HG02763 (cell line): ENCODE measurements at regions not wholly inside any gene's neighbourhood (a gene's known extent, or its start where the extent isn't known, plus 50 kb on each side); places are given as distances from the start of the nearest gene placed in this dataset.
"Not testable (repeated sequence)": the region's sequence is repeated elsewhere in the genome, so short reads cannot be mapped to it uniquely, and the experiment has no call there.

Experiments used
- ATAC-seq: cut with Tn5 transposase; IDR thresholded peaks from one replicate; pipeline ENCODE4 v1.9.1; 2021; ENCODE audit warnings: mild to moderate bottlenecking, moderate library complexity; ENCODE audit not compliant: unreplicated experiment

DNA sequence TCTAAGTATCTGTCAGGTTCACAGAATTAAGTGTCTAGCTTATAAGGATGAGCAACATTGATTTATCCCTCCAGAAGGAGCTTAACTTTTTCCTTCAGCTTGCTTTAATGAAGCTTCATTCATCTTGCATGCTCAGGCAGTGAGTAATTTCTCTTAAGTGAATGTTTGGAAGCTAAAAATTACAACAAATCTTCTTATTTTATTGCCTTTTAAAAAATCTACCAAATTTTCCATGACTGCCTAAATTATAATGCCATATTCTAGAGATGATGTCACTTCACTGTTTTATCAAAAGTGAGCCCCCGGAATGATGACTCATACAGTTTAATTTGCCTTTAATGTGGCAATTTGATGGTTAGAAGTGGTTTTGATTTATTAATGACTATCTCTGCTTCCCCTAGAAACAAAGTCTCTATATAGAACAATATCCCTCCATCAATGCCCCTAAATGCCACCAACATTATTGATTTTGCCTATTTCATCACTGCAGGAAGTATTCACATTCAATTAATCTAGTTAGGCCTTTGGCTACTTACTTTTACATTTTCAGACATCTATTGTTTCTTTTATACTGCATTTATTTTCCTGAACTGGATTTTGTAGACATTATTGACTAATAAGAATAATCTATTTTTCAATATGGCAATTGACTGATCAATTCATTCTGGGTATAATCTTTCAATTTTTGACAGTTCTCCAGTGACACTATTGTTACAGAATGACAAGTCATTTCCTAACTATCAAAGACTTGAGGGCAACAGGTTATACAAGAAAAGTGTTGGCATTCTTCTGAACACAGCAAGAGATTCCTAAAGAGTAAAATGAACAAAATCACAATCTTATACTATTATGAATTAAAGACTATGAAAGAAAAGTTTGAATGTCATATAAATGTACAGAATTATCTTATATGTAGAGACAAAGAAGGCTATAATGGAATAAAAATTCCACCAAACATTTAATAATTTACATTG is 139.3 kb upstream of the ODAD2 start:
- no peak for ATAC-seq

DNA sequence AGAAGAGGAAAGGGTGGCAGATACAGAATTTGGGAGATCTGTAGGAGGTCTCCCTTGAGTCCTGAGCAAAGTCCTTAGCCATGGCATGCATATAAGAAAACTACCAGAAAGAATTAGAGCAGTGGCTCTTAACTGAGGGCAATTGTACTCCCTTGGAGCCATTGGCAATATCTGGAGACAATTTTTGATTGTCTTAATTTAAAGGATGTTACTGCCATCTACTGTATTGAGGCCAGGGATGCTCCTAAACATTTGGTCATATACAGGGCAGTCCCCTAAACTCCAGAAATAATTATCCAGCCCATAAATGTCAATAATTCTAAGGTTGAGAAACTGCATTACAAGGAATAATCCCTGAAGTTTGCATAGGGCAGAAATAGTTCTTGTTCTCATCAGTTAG is 136.4 kb upstream of the ODAD2 start:
- ATAC-seq, result no peak

DNA sequence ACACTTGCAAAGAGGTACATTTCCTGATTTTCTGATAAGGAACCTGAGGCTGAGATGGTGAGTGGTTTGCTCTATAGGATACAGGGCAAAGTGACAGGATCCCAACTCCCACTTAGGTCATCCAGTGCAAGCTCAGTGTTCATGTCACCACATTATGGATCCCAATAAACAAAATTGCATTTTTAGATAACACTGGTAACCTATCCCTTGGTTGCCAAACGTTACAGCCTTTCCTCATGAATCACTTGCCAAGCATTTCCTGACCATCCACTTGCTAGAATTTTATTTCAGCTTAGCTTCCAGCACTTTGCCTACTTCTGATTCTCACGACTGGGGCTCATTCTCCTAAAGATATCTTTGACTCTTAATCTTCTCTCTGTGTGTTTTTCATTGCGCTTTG is 131.4 kb upstream of the ODAD2 start:
- no peak for ATAC-seq

DNA sequence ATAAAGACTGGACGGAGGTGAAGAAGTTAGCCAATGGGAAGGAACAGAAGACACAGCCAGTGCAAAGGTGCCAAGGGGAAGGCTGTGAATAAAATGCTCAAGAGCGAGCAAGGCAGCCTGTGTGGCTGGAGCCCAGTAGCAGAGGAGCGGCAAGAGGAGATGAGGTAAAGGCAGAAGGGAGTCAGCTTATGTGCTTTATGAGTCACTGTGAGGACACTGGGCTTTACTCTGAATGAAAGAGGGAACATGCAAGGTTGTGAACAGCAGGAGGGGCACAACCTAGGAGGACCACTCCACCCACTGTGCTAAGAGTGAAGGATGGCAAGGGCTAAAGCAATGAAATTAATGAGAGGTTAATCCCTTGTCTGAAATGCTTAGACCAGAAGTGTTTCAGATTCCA is 129.0 kb upstream of the ODAD2 start:
- no peak for ATAC-seq

DNA sequence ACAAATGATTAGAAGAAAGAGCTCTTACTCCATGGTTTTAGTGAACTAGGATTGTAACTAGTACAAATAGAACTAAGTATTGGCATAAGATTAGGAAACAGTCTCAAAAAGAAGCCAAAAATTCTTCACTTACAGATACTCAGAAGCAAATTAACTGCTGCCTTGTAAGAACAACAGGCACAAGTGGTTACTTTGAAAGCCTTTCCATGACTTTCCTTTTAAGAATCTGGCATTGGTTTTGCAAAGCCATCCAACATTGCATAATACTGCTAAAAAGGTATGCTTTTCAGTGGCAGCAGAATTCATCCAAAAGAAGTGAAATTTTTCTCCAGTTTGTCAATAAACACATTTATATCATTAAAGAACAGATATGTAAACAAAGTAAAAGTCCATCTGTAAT is 126.8 kb upstream of the ODAD2 start:
- ATAC-seq, result no peak

DNA sequence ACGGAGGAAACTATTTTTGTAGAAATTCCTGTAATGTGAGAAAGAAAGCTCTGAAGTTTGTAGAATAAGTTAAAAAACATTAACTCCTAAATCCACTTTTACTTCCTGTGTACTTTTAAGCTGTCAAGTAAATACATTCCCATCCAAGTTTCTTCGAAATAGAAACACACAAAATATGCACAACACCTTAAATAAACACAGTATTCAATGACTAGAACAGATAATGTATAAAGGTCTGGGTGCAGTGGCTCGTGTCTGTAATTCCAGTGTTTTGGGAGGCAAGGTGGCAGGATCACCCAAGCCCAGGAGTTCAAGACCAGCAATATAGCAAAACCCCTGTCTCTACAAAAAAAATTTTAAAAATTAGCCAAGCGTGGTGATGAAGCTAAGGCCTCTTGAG is 121.9 kb upstream of the ODAD2 start:
- ATAC-seq, result no peak

DNA sequence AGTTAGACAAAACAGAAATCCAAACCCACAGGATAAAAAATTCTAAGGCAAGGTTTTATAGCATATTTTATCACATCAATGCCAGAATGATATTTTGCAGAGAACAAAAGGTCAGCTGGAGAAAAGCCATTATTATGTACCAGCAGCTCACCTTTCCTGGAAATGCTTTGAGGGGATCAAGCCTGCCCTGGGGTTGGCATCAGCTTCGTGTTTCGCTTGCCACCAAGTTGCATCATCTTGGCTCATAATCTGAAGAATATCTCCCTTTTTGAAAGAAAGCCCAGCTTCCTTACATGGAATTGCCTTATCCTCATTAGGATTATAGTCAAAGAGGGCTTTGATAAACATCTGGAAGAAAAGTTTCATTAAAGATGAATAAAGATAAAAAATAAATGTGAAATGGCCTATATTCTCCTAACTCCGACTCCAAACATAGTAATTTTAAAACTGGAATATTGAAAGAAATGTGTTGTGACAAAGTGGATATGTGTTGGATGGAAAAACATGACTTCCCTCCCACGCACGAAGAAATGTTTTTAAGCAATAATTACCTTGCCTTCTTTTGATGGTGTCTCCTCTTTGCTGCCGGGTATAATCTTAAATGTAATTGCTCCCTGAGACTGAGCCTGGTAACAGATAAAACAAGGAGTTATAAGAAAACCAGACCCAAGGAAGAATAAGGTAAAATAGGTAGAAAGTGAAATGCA is 121.3 kb upstream of the ODAD2 start:
- ATAC-seq, result no peak

DNA sequence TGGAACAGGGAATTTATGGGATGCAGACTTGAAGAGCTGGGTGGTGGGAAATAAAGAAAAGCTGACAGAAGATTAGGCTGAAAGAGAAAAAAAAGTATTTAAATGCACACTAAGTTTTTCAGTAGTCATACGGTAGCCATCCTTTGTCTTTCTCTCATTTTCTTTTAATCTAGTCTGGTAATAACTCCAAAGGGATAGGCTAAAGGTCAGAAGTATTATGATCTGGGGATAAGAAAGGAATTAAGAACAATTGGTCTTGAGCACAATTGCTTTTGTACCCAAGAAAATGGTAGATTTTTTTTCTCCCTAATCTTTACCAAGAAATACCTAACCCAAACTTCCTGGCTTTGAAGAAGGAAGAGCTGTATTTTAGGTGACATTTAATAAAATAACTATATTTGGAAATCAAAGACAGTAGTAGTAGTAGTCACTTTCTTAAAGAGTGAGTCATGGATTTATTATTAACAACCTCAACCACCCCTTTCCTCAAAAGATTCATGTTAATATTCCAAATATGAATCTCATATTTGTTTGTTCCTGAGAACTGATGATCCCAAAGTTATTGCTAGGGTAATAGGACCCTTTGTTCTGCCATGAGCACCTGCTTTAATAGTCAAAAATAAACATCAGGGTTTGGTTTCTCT is 120.2 kb upstream of the ODAD2 start:
- no peak for ATAC-seq

DNA sequence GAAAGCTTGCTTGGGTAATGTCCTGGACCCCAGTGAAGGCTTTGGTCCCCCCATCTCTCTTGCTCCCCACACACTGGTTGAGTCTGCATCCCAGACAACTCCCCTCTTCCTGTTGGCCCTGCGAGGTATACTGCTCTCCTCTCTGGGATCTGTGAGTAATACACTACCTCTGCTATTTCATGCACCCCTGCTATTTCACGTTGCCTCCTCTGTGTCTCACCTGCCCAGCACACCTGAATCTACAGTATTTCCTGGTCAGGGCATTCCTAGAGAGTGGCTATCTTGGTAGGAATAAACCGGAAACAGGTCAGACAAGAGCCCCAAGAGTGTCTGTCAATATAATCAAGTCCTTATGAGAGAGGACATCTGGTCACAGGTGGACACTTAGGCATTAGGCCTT is 114.3 kb upstream of the ODAD2 start:
- no peak for ATAC-seq

DNA sequence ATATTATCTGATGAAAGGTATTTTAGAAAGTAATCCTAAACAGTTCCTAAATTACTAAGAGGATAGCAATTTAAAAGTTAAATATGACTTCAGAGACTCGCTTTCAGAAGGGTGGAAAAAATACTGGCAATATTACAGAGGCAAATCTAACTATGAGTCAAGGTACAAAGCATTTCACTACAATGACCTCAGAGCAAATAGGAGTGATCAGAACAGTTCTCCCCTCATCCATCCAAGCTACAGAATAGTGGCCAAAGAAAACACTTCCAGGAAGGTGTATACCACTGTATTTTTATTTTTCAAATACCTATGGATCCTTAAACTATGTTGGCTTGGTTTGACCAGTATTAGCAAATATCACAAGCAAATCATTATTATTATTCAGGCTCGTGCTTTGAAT is 112.8 kb upstream of the ODAD2 start:
- ATAC-seq, result no peak

DNA sequence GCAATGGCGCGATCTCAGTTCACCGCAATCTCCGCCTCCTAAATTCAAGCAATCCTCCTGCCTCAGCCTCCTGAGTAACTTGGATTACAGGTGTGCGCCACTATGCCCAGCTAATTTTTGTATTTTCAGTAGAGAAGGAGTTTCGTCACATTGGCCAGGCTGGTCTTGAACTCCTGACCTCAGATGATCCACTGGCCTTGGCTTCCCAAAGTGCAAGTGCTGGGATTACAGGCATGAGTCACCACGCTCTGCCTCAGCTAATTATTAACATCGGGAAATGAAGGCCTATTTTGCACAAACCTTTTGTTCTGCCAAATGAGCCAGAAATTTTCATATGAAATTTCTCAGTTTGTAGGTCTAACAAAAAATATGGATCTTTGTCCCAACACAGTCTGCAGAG is 106.7 kb upstream of the ODAD2 start:
- no peak for ATAC-seq

DNA sequence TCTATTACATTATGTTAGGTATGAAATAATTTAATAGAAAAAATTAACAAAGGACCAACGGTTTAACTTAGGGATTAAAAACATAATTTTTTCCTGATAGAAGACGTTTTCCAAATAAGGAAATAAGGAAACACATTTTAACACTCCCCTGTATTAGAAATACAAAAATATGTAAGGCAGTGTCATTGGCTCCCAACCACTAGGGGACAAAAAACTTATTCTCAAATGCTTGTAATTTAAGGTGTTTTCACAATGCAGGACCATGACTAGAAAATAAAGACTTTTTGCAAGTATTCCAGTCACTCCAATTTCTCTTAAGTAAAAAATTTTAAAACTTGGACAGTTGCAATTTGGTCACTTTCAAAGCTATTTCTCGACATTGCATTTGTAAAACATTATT is 98.8 kb upstream of the ODAD2 start:
- ATAC-seq, result no peak

DNA sequence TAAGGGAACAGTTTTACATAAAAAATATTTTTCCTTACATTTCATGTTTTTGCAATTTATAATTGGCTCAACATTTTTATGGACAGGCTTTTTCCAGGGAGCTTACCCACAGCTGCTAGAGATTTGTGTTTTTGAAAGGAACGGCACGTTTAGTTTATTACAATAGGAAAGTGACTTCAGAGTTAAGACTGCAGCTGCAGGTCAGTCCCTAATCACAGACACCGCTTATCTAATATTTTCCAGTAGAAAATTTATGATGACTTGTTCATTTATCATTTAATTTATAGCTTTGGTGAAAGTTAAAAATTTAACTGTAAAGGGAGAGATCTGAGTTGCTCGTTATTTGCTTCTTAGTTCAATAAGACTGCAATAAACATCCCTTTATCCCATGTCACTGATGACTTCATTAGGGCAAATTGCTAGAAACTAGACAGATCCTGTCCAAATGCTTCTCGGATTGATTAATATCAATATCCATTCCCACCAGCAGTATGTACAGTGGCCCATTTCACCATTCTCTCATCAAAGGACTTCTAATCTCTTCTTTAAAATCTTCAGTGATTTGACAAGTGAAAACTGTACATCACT is 97.0 kb upstream of the ODAD2 start:
- no peak for ATAC-seq

DNA sequence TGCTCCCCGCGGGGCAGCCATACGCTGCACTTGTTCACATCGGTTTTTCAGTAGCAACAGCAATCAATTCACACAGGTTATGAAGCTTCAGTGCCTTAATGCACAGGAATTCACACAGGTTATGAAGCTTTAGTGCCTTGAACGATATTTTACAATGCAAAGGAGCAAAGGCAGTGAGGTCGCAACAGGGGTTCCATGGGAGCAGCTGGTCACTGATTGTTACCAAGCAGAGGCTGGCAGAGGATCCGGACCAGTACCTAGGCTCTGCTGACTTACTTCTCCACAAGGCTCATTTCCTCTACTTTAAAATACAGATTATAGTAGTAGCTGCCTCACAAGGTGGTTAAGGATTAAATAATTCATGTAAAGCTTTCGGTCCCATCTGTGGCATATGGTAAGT is 95.2 kb upstream of the ODAD2 start:
- no peak for ATAC-seq

DNA sequence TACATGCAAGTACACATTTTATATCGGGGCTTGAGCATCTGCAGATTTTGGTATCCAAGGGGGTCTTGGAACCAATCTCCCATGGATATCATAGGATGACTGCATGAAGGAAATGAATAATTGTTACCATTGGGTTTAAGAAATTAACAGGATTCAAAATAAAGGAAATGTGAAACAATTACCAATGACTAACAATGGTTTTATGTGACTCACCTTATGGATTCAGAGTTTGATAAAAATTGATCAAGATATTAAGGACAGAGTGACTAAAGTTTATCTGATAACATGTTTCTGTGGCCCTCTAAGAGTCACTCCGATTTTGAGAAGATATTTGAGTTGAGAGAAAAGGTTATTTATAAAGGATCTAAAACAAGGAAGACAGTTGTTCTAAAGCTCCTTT is 93.0 kb upstream of the ODAD2 start:
- ATAC-seq, result no peak

DNA sequence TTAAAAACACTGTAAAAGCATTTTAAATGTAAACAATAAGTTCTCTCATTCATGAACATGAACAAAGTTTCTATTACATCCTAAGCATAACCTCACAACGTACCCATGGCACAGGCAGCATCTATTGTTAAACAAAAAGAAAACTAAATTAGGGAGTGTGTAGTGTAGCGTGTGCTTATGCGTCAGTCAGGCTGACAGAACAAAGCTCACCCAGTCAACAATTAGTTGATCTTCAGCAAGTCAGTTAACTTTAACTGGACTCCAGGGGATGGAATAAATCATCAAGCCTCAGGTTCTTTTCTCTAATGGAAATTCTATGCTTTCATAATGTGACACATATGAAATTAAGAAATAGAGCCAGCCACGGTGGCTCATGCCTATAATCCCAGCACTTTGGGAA is 91.6 kb upstream of the ODAD2 start:
- no peak for ATAC-seq

DNA sequence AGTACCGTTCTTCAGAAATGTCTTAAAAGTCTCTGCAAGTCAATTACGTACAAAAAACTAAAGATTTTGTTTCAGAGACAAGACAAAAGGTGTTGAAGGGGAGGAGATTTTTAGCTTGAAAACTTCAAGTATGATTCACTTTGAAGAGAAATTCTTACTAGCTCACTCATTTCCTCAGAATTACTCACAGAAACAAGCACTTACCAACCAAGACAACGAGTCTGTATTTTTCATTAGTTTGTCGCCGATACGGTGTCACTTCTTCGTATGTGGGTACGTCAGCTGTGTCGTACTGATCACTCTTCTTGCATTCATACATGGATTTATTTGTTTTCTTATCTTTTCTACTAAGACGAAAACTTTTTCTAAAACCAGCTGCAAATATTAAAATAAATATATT is 90.6 kb upstream of the ODAD2 start:
- no peak for ATAC-seq

DNA sequence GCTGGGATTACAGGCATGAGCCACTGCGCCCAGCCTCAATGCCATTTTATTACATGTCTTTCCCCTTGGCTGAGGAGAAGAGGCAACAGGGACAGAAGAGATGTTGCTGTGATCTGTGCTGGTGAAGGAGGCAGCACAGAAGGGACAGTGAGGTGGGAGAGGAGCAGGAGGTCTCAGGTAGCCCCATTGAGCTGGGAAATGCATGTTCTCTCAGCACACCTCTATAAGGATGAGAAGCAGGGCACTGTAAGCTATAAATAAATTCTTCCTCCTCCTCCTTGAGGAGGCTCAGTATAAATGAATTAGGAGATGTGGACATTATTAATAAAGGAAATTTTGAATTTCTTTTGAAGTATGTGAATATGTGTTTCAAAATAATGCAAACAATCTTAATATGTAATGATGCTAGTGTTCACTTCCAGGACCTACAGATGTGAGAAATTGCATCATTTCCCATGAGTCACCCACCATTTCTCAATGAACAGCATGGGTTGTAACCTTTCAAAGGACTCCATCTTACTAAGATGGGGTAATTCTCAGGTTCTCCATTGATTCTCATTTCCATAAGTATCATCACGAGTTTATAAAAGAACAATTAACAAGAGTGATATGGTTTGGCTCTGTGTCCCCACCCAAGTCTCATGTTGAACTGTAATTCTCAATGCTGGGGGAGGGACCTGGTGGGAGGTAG is 88.9 kb upstream of the ODAD2 start:
- ATAC-seq, result no peak

DNA sequence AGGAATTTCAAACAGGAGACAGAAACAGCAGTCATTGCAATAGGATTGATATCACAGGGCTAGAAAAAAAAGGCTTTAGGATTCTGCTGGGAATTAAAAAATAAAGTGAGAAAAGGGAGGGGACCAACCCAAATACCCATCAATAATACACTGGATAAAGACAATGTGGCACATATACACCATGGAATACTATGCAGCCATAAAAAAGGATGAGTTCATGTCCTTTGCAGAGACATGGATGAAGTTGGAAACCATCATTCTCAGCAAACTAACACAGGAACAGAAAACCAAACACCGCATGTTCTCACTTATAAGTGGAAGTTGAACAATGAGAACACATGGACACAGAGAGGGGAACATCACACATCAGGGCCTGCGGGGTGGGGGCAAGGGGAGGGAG is 86.9 kb upstream of the ODAD2 start:
- ATAC-seq, result not testable (repeated sequence)

DNA sequence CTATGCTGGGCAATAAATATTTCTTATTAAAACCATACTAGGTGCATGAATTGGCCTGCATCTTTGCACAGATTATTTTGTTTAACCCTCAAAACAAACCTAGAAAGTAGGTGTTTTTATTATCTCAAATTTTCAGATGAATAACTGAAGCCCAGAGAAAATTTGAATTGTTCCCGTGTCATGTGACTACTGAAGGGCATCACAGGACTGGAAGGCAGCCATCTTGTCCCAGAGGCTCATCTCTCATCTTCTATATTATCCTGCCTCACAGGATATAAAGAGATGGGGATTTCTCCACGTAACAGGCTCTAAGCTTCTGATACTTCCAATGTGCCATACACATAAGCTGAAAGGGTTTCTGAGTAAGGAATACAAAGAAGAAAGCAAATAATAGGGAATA is 84.0 kb upstream of the ODAD2 start:
- no peak for ATAC-seq

DNA sequence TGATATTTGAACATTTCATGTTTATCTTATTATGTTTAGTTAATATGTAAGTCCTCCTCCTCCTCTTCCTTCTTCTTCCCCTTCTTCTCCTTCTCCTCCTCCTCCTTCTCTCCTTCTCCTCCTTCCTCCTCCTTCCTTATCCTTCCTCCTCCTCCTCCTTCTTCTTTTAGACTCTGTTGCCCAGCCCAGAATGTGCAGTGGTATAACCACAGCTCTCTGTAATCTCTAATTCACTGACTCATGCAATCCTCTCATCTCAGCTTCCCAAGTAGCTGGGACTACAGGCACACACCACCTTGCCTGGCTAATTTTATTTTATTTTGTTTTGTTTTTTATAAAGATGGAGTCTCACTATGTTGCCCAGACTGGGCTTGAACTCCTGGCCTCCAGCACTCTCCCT is 83.4 kb upstream of the ODAD2 start:
- ATAC-seq, result no peak
